Spleen (tissue), 7 donors: ENCODE measurements at regions not wholly inside any gene's neighbourhood (a gene's known extent, or its start where the extent isn't known, plus 50 kb on each side); places are given as distances from the start of the nearest gene placed in this dataset.
"Not testable (repeated sequence)": the region's sequence is repeated elsewhere in the genome, so short reads cannot be mapped to it uniquely, and the experiment has no call there.

Source experiments
- CTCF ChIP-seq, 11 experiments: fragments of 200-600 bp in 7 of 11; fragments of 450-650 bp in 4 of 11; sonication (generic) in 4 of 11; IDR thresholded peaks in 8 of 11; conservative IDR thresholded peaks in 3 of 11; 1 replicate in 7 of 11; 2 replicates in 4 of 11; pipeline versions ENCODE4 v1.4.0 to v1.8.0; 2016 to 2021; ENCODE audit warnings: antibody characterized with exemption in 11 of 11, inconsistent platforms in 4 of 11, mild to moderate bottlenecking in 1 of 11
- POLR2A ChIP-seq, 3 donors: fragments of 450-650 bp; IDR thresholded peaks; one replicate each; pipeline ENCODE4 v1.5.1; 2017; ENCODE audit warnings: antibody characterized with exemption in 3 of 3, mild to moderate bottlenecking in 1 of 3
- donor health status: DM: no; HTN: no; CAD: no; lungs with moderate emphysema.
- donor health status: DM: no; HTN: no; CAD: no.
- donor health status: DM: no; HTN: no; CAD: no.

GRCh38 chr22:23448499-23449288 is 131.4 kb downstream of the IGLL1 start:
- not testable (repeated sequence) for TF ChIP-seq CTCF (IDR thresholded peaks at IDR 0.05 in 8 of 11, conservative IDR thresholded peaks at IDR 0.05 in 3 of 11); POLR2A (IDR thresholded peaks at IDR 0.05)
